ENCODE measurements at regions not wholly inside any gene's neighbourhood (a gene's known extent, or its start where the extent isn't known, plus 50 kb on each side); places are given as distances from the start of the nearest gene placed in this dataset.

DNA sequence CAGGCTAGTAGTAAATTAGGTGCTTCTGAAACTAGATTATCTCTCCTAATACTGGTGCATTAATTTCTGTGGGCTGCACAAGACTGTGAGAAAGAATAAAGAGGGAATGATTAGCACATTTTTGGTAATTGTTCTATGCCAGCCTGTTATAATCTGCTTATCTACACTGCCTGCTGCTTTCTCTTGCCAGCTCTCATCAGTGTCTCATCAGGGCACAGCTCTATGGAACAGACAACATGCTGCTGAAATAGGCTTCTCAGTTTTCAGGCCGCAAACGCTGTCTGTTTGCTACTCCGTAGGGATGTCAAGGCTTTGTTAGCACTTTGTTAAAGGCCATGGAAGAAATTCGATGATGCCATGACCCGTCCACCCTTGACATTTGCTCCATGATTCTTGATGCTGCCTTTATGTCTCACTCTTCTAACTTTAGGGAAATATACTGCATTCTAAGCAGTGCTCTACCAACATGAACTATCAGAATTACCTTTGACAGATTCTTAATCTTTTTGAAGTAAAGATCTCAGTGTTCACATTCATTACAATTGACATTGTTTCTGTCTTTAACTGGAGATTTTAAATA lies 84.0 kb upstream of the PRR20A start:
- H3K36me3 ChIP-seq = no peaks in the 10 kb centered on the region
- H3K27ac ChIP-seq (replicated peaks in 1 of 4) = no peak overlapping the region
- intact Hi-C loops (cut with DNase I) = no loop called here
- DNase-seq (ENCODE audit: extremely low spot score) = no peak
- TF ChIP-seq EP300 (IDR thresholded peaks at IDR 0.05) = no peak
- TF ChIP-seq POLR2A (IDR thresholded peaks at IDR 0.05; ENCODE audit: low read depth) = no peak
- TF ChIP-seq, protein P1, sequence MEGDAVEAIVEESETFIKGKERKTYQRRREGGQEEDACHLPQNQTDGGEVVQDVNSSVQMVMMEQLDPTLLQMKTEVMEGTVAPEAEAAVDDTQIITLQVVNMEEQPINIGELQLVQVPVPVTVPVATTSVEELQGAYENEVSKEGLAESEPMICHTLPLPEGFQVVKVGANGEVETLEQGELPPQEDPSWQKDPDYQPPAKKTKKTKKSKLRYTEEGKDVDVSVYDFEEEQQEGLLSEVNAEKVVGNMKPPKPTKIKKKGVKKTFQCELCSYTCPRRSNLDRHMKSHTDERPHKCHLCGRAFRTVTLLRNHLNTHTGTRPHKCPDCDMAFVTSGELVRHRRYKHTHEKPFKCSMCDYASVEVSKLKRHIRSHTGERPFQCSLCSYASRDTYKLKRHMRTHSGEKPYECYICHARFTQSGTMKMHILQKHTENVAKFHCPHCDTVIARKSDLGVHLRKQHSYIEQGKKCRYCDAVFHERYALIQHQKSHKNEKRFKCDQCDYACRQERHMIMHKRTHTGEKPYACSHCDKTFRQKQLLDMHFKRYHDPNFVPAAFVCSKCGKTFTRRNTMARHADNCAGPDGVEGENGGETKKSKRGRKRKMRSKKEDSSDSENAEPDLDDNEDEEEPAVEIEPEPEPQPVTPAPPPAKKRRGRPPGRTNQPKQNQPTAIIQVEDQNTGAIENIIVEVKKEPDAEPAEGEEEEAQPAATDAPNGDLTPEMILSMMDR (IDR thresholded peaks at IDR 0.05) = no peak
- TF ChIP-seq POLR2AphosphoS5 (IDR thresholded peaks at IDR 0.05) = no peak
- no peak overlapping the region for H3K4me3 ChIP-seq
- H3K27me3 ChIP-seq = no peaks in the 10 kb centered on the region
- H3K4me1 ChIP-seq = no peaks in the 10 kb centered on the region
- H3K9me3 ChIP-seq = peaks cover 0 to 3% (median 0%) of the 10 kb centered on the region in 4 donors
- 82% methylated on average over 5 of the region's 5 CpGs for whole genome bisulfite sequencing

DNA sequence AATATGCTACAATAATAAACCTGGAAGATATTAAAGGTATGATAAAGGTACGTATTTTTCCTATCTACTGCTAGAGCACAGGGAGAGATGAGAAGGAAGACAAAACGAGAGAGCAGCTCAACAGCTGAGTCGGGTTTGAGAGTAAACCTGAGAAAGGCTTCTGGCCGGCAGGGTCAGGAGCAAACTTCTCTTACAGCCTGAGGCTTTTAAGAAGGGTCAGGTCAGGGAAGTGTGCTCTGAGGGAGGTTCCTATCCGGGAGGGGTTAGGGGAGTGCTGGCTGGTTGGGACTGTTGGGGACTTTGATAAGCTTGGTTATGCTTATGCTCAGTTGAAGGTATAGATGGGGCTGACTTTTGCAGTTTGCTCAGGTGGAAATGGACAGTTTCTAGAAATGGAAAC lies 77.7 kb upstream of the PRR20A start:
- H3K9me3 ChIP-seq = no peaks in the 10 kb centered on the region
- no peak overlapping the region for H3K4me3 ChIP-seq
- H3K4me1 ChIP-seq = no peaks in the 10 kb centered on the region
- 59% methylated on average over 5 of the region's 5 CpGs for WGBS
- TF ChIP-seq EP300 (IDR thresholded peaks at IDR 0.05) = no peak
- no peak for TF ChIP-seq POLR2AphosphoS5 (IDR thresholded peaks at IDR 0.05)
- TF ChIP-seq, protein P1 (IDR thresholded peaks at IDR 0.05) = no peak
- TF ChIP-seq POLR2A (IDR thresholded peaks at IDR 0.05; ENCODE audit: low read depth) = no peak
- H3K27me3 ChIP-seq = no peaks in the 10 kb centered on the region
- no peaks in the 10 kb centered on the region for H3K36me3 ChIP-seq
- intact Hi-C loops (cut with DNase I) = no loop called here
- H3K27ac ChIP-seq (replicated peaks in 1 of 4) = no peak overlapping the region
- DNase-seq (ENCODE audit: extremely low spot score) = no peak

DNA sequence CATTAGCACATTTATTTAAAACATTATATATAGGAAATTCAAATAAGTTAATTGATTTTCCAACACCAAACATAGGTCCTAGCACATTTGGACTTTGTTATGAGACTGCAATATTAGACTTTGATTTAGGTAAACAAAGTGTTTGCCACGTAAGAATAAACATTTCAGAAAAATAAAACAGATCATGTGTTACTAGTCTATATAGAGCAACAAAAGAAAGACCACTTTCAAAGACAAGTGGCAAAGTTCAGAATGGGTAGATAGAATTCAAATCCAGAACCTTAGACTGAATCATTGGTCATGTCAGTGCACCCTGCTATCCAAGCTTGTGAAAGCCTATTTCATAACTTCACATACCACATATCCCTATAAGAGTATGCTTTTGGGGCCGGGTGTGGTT lies 66.7 kb upstream of the PRR20A start:
- no peak for TF ChIP-seq POLR2A (IDR thresholded peaks at IDR 0.05; ENCODE audit: low read depth)
- TF ChIP-seq, protein P1 (IDR thresholded peaks at IDR 0.05) = no peak
- TF ChIP-seq EP300 (IDR thresholded peaks at IDR 0.05) = no peak
- TF ChIP-seq POLR2AphosphoS5 (IDR thresholded peaks at IDR 0.05) = no peak
- H3K27me3 ChIP-seq = no peaks in the 10 kb centered on the region
- no peak overlapping the region for H3K27ac ChIP-seq (replicated peaks in 1 of 4)
- intact Hi-C loops (cut with DNase I) = no loop called here
- H3K4me3 ChIP-seq = no peak overlapping the region
- no peaks in the 10 kb centered on the region for H3K36me3 ChIP-seq
- 82% methylated on average over 2 of the region's 2 CpGs for WGBS
- H3K9me3 ChIP-seq = no peaks in the 10 kb centered on the region
- H3K4me1 ChIP-seq = no peaks in the 10 kb centered on the region
- DNase-seq (ENCODE audit: extremely low spot score) = no peak

DNA sequence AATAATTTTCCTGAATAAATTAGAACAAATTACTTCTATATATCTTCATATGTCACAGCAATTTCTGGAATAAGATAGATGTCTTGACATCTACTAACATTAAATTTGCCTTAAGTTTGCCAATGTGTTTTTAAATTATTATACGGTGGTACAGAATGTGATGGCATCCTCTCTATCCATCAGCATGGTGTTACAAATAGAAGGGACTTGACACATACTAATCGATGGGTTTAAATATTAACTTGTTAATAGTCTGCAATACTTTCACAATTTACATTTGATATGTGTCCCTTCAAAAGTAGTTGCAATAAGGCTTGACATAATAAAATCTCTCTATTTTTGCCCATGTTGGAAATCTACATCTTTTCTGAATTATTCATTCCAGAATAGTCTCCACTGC lies 65.1 kb upstream of the PRR20A start:
- Histone ChIP-seq H3K9me3 (no peaks in the 10 kb centered on the region), H3K4me3 (no peak overlapping the region), H3K27ac (replicated peaks in 1 of 4) (no peak overlapping the region), H3K4me1 (no peaks in the 10 kb centered on the region), H3K27me3 (no peaks in the 10 kb centered on the region), H3K36me3 (no peaks in the 10 kb centered on the region)
- intact Hi-C loops (cut with DNase I) = no loop called here
- TF ChIP-seq, protein P1 (IDR thresholded peaks at IDR 0.05) = no peak
- TF ChIP-seq EP300 (IDR thresholded peaks at IDR 0.05) (no peak), POLR2AphosphoS5 (IDR thresholded peaks at IDR 0.05) (no peak), POLR2A (IDR thresholded peaks at IDR 0.05; ENCODE audit: low read depth) (no peak)
- WGBS = 89% methylated on average over 2 of the region's 2 CpGs
- DNase-seq (ENCODE audit: extremely low spot score) = no peak

DNA sequence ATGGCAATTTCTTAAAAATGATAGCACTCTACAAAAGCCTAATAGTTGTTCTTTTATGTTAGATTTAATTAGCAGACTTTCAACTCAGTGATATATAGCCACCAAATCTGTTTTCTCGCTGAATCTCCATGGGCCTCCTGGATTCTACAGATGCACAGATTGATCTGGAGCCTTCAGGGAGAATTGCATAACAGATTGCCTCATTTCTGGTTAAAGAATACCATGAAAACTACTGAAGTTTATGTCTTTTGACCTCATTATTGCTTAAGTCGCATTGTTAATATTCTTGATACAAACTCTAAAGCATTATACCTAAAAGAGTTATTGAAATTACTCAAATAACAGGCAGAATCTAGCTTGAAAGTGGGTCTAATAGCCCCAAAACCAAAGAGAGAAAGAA lies 53.7 kb upstream of the PRR20A start:
- intact Hi-C loops (cut with DNase I) = no loop called here
- Histone ChIP-seq H3K4me1 (no peaks in the 10 kb centered on the region), H3K4me3 (no peak overlapping the region), H3K27ac (replicated peaks in 1 of 4) (no peak overlapping the region), H3K9me3 (no peaks in the 10 kb centered on the region), H3K36me3 (no peaks in the 10 kb centered on the region), H3K27me3 (no peaks in the 10 kb centered on the region)
- no peak for DNase-seq (ENCODE audit: extremely low spot score)
- TF ChIP-seq POLR2AphosphoS5 (IDR thresholded peaks at IDR 0.05) (no peak), POLR2A (IDR thresholded peaks at IDR 0.05; ENCODE audit: low read depth) (no peak), EP300 (IDR thresholded peaks at IDR 0.05) (no peak)
- TF ChIP-seq, protein P1 (IDR thresholded peaks at IDR 0.05) = no peak
- 86% methylated on average over 2 of the region's 2 CpGs for WGBS

Measured in esophagus muscularis mucosa (tissue), 4 donors.